Upper lobe of left lung (tissue), 4 donors: ENCODE measurements at regions not wholly inside any gene's neighbourhood (a gene's known extent, or its start where the extent isn't known, plus 50 kb on each side); places are given as distances from the start of the nearest gene placed in this dataset.

Source experiments
- CTCF ChIP-seq, 6 experiments: fragments of 450-650 bp in 4 of 6; fragments of 200-600 bp in 2 of 6; sonication (generic) in 2 of 6; IDR thresholded peaks; one replicate each; pipeline ENCODE4 v1.5.1; 2016 to 2019; ENCODE audit warnings: antibody characterized with exemption in 6 of 6
- EP300 ChIP-seq, 4 donors: sonication (generic); formaldehyde crosslinking; IDR thresholded peaks; one replicate each; pipeline ENCODE4 v1.5.1; 2017; ENCODE audit warnings: antibody characterized with exemption in 4 of 4, control low read depth in 2 of 4
- POLR2A ChIP-seq, 4 donors: fragments of 450-650 bp; IDR thresholded peaks; one replicate each; pipeline ENCODE4 v1.5.1; 2016 to 2017; ENCODE audit warnings: antibody characterized with exemption in 4 of 4, mild to moderate bottlenecking in 2 of 4

- TF ChIP-seq POLR2A (IDR thresholded peaks at IDR 0.05) = no peak
- no peak for TF ChIP-seq CTCF (IDR thresholded peaks at IDR 0.05)
- TF ChIP-seq EP300 (IDR thresholded peaks at IDR 0.05) = no peak
Observed at GRCh38 chr4:179544496-179544895, 2102.3 kb upstream of the AGA start.
